Fibroblast of mammary gland (primary cell): ENCODE measurements at regions not wholly inside any gene's neighbourhood (a gene's known extent, or its start where the extent isn't known, plus 50 kb on each side); places are given as distances from the start of the nearest gene placed in this dataset.

Experiments
- DNase-seq: peaks from one replicate; pipeline ENCODE4 v3.0.0-alpha.2; 2010; ENCODE audit warnings: low read depth
- H3K4me3 ChIP-seq: 2 replicates; pipeline ENCODE4 v1.5.1; 2011; ENCODE audit warnings: low read depth, mild to moderate bottlenecking, low read length, moderate library complexity; ENCODE audit not compliant: control insufficient read depth
- TF ChIP-seq, protein P1 (sequence below): conservative IDR thresholded peaks from 2 replicates; pipeline ENCODE4 v1.5.1; 2011; ENCODE audit warnings: low read depth, low read length, inconsistent platforms; ENCODE audit not compliant: control insufficient read depth, insufficient read depth

DNA sequence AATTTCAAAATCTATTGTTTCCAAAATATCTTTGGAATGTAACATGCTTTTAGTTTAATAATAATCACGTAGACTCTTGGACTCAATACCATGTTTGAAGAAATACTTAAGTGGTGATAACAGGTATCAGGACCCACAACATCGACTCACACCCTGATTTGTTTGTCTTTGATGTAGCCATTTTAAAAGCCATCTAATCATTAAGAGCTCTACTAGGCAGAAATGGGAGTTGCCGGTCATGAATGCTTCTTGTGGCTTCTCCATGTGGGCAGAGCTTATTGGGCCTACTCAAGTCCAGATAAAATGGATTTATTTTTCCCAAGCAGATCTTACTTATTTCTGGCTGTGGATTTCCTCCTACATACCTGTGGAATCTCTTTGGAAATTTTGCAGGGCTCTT lies 261.6 kb upstream of the NR2F2 start:
- TF ChIP-seq, protein P1, sequence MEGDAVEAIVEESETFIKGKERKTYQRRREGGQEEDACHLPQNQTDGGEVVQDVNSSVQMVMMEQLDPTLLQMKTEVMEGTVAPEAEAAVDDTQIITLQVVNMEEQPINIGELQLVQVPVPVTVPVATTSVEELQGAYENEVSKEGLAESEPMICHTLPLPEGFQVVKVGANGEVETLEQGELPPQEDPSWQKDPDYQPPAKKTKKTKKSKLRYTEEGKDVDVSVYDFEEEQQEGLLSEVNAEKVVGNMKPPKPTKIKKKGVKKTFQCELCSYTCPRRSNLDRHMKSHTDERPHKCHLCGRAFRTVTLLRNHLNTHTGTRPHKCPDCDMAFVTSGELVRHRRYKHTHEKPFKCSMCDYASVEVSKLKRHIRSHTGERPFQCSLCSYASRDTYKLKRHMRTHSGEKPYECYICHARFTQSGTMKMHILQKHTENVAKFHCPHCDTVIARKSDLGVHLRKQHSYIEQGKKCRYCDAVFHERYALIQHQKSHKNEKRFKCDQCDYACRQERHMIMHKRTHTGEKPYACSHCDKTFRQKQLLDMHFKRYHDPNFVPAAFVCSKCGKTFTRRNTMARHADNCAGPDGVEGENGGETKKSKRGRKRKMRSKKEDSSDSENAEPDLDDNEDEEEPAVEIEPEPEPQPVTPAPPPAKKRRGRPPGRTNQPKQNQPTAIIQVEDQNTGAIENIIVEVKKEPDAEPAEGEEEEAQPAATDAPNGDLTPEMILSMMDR: no peak
- H3K4me3 ChIP-seq: no peak overlapping the region
- DNase-seq: no peak

DNA sequence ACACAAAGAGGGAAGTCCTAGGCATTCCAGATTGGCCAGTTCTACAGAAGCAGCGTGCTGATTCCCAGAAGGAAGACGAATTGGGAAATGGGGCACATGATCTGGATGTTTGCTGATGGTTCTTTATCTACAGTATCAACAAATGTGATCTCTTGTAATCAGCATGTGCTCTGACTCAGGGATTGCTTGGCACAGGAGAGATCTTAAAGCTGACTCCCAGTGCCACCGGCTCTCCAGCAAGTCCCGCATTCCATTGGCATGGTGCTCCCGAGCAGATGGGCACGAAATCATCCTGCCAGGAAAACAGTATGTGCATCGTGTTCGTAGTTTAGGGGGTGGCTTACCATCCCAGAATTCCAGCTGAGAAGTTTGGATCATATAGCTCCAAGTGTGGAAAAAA lies 259.9 kb upstream of the NR2F2 start:
- DNase-seq: no peak
- TF ChIP-seq, protein P1: no peak
- H3K4me3 ChIP-seq: no peak overlapping the region

DNA sequence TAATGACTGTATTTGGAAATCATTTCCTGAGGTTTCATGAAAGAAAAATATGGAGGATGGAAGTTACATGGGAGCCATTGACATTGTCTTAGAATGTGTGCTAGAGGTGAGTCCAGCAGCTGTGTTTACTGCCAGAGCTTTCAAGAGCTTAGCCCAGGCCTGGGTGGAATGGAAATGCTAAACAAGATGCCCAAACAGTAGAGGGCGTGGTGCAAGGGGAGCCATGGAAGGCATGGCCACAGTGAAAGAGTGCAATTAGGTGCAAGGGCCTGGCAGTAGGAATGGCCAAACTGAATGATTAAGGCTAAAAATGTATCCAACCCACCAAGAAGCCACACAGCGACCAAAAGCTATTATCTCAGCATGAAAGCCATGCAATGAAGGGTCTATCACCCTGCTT lies 257.7 kb upstream of the NR2F2 start:
- no peak overlapping the region for H3K4me3 ChIP-seq
- TF ChIP-seq, protein P1: no peak
- no peak for DNase-seq

DNA sequence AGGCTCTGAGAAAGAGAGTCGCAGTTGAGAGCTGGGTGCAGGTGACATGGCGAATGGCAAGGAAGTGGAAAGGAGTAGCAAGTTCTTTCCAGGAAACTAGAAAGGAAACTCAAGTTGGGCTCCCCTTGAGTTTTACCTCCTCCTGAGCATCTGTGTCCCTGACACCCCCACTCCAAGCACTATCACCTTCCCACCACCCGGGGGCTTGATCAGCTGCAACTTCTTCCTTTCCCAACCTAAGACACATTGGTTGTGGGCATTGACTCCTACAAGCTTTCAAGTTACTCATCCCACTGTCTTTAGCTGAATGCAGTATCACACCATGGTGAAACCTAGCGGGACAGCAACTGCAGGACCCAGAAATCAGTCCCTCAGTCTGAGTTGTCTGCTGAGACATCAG lies 256.6 kb upstream of the NR2F2 start:
- H3K4me3 ChIP-seq: no peak overlapping the region
- DNase-seq: no peak
- TF ChIP-seq, protein P1: no peak

DNA sequence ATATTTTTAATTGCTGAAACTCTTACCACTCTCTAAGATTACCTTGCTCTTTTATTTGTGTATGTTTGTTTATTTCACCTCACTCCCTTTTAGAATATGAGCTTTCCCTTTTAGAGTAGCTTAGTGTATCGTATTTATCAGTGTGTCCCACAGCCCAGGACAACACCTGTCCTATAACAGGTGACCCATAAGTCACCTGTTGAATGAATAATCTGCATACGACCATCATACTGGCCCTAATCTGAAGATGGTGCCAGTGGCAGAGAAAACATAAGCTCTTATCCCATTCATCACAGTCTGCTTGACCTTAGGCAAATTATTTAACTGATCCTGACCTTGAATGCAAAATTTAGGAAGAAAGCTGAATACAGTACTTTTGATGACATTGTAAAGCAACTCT lies 254.6 kb upstream of the NR2F2 start:
- TF ChIP-seq, protein P1: no peak
- no peak overlapping the region for H3K4me3 ChIP-seq
- DNase-seq: no peak

DNA sequence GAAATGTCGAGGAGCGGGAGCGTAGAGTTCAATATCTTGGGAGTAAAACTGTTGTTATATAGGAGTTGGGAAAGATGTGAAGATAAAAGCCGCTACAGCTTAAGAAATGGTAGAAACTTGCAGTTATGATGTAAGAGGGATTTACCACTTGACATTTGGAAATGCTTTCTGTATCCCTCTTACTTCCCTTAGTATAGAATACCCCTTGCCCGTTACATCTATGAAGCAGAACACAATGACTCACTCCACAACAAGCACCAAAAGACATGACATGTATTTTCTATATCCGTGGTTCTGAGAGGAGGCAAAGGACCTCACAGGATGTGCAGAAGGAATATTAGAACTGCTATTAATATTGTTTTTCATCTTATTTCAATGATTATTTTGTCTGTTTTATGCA lies 254.2 kb upstream of the NR2F2 start:
- no peak for DNase-seq
- H3K4me3 ChIP-seq: no peak overlapping the region
- TF ChIP-seq, protein P1: no peak

- TF ChIP-seq, protein P1: no peak
- H3K4me3 ChIP-seq: no peak overlapping the region
- DNase-seq: no peak
These were observed 251.5 kb upstream of the NR2F2 start for GRCh38 chr15:96079041-96079440.
